ENCODE measurements at regions not wholly inside any gene's neighbourhood (a gene's known extent, or its start where the extent isn't known, plus 50 kb on each side); places are given as distances from the start of the nearest gene placed in this dataset.

DNA sequence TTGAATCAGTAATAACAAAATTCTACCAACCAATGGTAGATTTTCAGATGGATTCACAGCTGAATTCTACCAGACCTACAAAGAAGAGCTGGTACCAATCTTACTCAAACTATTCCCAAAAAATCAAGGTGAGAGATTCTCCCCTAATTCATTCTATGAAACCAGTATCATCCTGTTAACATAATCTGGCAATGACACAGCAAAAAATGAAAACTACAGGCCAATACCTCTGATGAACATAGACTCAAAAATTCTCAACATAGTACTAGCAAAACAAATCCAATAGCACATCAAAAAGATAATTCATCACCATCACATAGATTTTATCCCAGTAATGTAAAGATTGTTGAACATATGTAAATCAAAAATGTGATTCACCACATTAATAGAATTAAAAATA, 234.4 kb upstream of the KIF2B start:
- ChIA-PET POLR2A (no interaction called here), CTCF (no interaction called here)
- TF ChIP-seq, protein P1, sequence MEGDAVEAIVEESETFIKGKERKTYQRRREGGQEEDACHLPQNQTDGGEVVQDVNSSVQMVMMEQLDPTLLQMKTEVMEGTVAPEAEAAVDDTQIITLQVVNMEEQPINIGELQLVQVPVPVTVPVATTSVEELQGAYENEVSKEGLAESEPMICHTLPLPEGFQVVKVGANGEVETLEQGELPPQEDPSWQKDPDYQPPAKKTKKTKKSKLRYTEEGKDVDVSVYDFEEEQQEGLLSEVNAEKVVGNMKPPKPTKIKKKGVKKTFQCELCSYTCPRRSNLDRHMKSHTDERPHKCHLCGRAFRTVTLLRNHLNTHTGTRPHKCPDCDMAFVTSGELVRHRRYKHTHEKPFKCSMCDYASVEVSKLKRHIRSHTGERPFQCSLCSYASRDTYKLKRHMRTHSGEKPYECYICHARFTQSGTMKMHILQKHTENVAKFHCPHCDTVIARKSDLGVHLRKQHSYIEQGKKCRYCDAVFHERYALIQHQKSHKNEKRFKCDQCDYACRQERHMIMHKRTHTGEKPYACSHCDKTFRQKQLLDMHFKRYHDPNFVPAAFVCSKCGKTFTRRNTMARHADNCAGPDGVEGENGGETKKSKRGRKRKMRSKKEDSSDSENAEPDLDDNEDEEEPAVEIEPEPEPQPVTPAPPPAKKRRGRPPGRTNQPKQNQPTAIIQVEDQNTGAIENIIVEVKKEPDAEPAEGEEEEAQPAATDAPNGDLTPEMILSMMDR (IDR thresholded peaks at IDR 0.05; ENCODE audit: unreplicated experiment) = no peak

DNA sequence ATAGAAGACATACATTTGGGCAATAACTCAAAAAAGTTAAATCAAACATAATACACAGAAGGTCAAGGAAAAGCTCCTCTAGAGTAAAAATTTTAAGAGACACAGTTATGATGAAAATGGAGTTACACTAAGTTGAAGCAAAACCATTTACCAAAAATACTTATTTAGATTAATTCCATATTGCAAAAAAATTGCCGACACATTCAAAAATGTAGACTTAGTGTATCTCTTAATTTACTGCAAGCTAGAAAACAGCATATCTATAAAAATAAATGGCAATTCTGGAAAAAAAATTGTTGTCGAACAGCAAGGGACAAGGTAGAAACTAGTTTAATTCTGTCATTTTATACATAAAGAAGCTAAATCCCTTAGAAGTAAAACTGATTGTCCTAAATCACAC, 248.7 kb upstream of the KIF2B start:
- no peak overlapping the region for H3K4me3 Mint-ChIP-seq (ENCODE audit: unreplicated experiment)
- H3K4me1 Mint-ChIP-seq (ENCODE audit: insufficient read depth, unreplicated experiment) = peaks cover 14% of the 10 kb centered on the region
- intact Hi-C loops (cut with micrococcal nuclease) = no loop called here
- POLR2A ChIA-PET = interaction anchor here (1.4 kb wide), 1 partner anchor 21 kb away, joined by 3 read pairs; no protein-coding TSS in a partner anchor
- no peak overlapping the region for H3K27ac Mint-ChIP-seq (ENCODE audit: low read depth, unreplicated experiment)
- no peaks in the 10 kb centered on the region for H3K9me3 Mint-ChIP-seq (ENCODE audit: unreplicated experiment)
- TF ChIP-seq, protein P1 (IDR thresholded peaks at IDR 0.05; ENCODE audit: unreplicated experiment) = no peak
- CTCF ChIA-PET = no interaction called here
- DNase-seq (ENCODE audit: unreplicated experiment) = no peak
- no peaks in the 10 kb centered on the region for H3K36me3 Mint-ChIP-seq (ENCODE audit: insufficient read depth, unreplicated experiment)
- BruUV-seq (replicated peaks) = no TSS peak
- no peaks in the 10 kb centered on the region for H3K27me3 Mint-ChIP-seq (ENCODE audit: insufficient read depth, unreplicated experiment)

More for the DNA sequence above, 234.4 kb upstream of the KIF2B start:
- Mint-ChIP-seq H3K9me3 (ENCODE audit: unreplicated experiment) (no peaks in the 10 kb centered on the region), H3K4me3 (ENCODE audit: unreplicated experiment) (no peak overlapping the region), H3K27ac (ENCODE audit: low read depth, unreplicated experiment) (no peak overlapping the region), H3K27me3 (ENCODE audit: insufficient read depth, unreplicated experiment) (no peaks in the 10 kb centered on the region), H3K4me1 (ENCODE audit: insufficient read depth, unreplicated experiment) (no peaks in the 10 kb centered on the region), H3K36me3 (ENCODE audit: insufficient read depth, unreplicated experiment) (no peaks in the 10 kb centered on the region)
- no peak for DNase-seq (ENCODE audit: unreplicated experiment)
- BruUV-seq (replicated peaks) = no TSS peak
- intact Hi-C loops (cut with micrococcal nuclease) = no loop called here

DNA sequence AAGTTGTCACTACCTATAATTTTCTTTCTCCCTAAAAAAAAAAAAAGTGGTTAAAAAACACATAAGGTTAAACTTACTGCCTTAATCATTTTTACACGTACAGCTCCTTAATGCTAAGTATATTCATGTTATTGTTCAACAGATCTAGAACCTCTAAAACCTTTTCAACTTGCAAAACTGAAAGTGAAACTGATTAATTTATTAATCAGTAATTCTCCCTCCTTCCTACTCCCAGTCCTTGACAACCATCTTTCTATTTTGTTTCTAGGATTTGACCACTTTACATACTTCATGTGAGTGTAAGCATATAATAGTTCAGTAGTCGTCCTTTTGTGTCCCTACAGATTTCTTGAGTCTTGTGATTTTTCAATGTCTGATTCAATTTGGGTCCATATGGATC, 251.4 kb upstream of the KIF2B start:
- CTCF ChIA-PET = no interaction called here
- Mint-ChIP-seq H3K27ac (ENCODE audit: low read depth, unreplicated experiment) (peak overlapping the region; percentile 4), H3K9me3 (ENCODE audit: unreplicated experiment) (no peaks in the 10 kb centered on the region), H3K36me3 (ENCODE audit: insufficient read depth, unreplicated experiment) (no peaks in the 10 kb centered on the region), H3K4me1 (ENCODE audit: insufficient read depth, unreplicated experiment) (peaks cover 14% of the 10 kb centered on the region), H3K4me3 (ENCODE audit: unreplicated experiment) (peak overlapping the region; percentile 17), H3K27me3 (ENCODE audit: insufficient read depth, unreplicated experiment) (no peaks in the 10 kb centered on the region)
- intact Hi-C loops (cut with micrococcal nuclease) = loop anchor here (2.0 kb wide), 1 partner anchor 539 kb away; no protein-coding TSS in a partner anchor
- no peak for DNase-seq (ENCODE audit: unreplicated experiment)
- TF ChIP-seq, protein P1 (IDR thresholded peaks at IDR 0.05; ENCODE audit: unreplicated experiment) = no peak
- no TSS peak for BruUV-seq (replicated peaks)
- POLR2A ChIA-PET = no interaction called here

DNA sequence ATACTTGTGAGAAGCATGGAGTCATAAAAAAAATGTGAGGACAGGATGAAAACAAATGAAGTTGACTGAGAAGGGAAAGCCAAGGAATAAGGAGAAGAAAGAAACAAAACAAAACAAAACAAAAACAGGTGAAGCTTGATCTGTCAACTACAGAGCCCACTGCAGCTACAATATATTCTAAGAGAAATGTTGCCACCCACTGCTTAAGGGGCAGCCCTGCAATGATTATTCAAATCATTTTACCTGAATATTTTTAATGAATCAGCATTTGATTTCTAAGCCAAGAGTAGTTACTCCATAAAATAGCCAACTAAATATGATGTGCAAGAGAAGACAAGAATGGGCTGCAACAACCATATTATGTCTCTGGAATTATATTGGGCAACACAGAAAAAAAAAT, 252.0 kb upstream of the KIF2B start:
- ChIA-PET POLR2A (no interaction called here), CTCF (interaction anchor here (1.2 kb wide), 1 partner anchor 13 kb away, joined by 3 read pairs; no protein-coding TSS in a partner anchor)
- TF ChIP-seq, protein P1 (IDR thresholded peaks at IDR 0.05; ENCODE audit: unreplicated experiment) = no peak
- Mint-ChIP-seq H3K36me3 (ENCODE audit: insufficient read depth, unreplicated experiment) (no peaks in the 10 kb centered on the region), H3K27me3 (ENCODE audit: insufficient read depth, unreplicated experiment) (no peaks in the 10 kb centered on the region), H3K9me3 (ENCODE audit: unreplicated experiment) (no peaks in the 10 kb centered on the region), H3K4me3 (ENCODE audit: unreplicated experiment) (peak overlapping the region; percentile 17), H3K4me1 (ENCODE audit: insufficient read depth, unreplicated experiment) (peaks cover 14% of the 10 kb centered on the region), H3K27ac (ENCODE audit: low read depth, unreplicated experiment) (peak overlapping the region; percentile 4)
- no peak for DNase-seq (ENCODE audit: unreplicated experiment)
- intact Hi-C loops (cut with micrococcal nuclease) = loop anchor here (2.0 kb wide), 1 partner anchor 538 kb away; no protein-coding TSS in a partner anchor
- BruUV-seq (replicated peaks) = no TSS peak
